KMS-11 (cell line): ENCODE measurements at regions not wholly inside any gene's neighbourhood (a gene's known extent, or its start where the extent isn't known, plus 50 kb on each side); places are given as distances from the start of the nearest gene placed in this dataset.

ENCODE experiments used
- H2AFZ ChIP-seq: fragments of 200-600 bp; sonication (generic); 2 replicates; pipeline ENCODE4 v1.6.1; 2016; ENCODE audit warnings: antibody characterized with exemption, mixed run types, low read depth
- H3K27ac ChIP-seq: fragments of 200-600 bp; sonication (generic); 2 replicates; pipeline ENCODE4 v1.6.1; 2016; ENCODE audit warnings: mild to moderate bottlenecking, mixed run types
- H3K27me3 ChIP-seq: fragments of 200-600 bp; sonication (generic); 2 replicates; pipeline ENCODE4 v1.6.1; 2017; ENCODE audit warnings: mild to moderate bottlenecking, low read depth, mixed run types, moderate library complexity; ENCODE audit not compliant: insufficient read depth
- H3K36me3 ChIP-seq: fragments of 200-600 bp; sonication (generic); 2 replicates; pipeline ENCODE4 v1.6.1; 2017; ENCODE audit warnings: mild to moderate bottlenecking, mixed run types; ENCODE audit not compliant: insufficient read depth
- H3K4me1 ChIP-seq: fragments of 200-600 bp; sonication (generic); 2 replicates; pipeline ENCODE4 v1.6.1; 2016; ENCODE audit warnings: mild to moderate bottlenecking, low read depth, mixed run types; ENCODE audit not compliant: poor library complexity, severe bottlenecking
- H3K4me2 ChIP-seq: fragments of 200-600 bp; sonication (generic); 2 replicates; pipeline ENCODE4 v1.7.0; 2016; ENCODE audit warnings: mild to moderate bottlenecking, mixed run types
- H3K4me3 ChIP-seq: fragments of 200-600 bp; sonication (generic); IDR thresholded peaks from 2 replicates; pipeline ENCODE4 v1.6.1; 2017; ENCODE audit warnings: low read depth, low read length, mixed read lengths; ENCODE audit not compliant: insufficient read depth
- H3K79me2 ChIP-seq: fragments of 200-600 bp; sonication (generic); 2 replicates; pipeline ENCODE4 v1.6.1; 2016; ENCODE audit warnings: low read depth, mixed run types; ENCODE audit not compliant: insufficient read depth
- H3K9ac ChIP-seq: fragments of 200-600 bp; sonication (generic); 2 replicates; pipeline ENCODE4 v1.6.1; 2016; ENCODE audit warnings: mild to moderate bottlenecking, mixed run types
- H4K20me1 ChIP-seq: fragments of 200-600 bp; sonication (generic); 2 replicates; pipeline ENCODE4 v1.6.1; 2016; ENCODE audit warnings: mild to moderate bottlenecking, mixed run types; ENCODE audit not compliant: insufficient read depth
- TF ChIP-seq, protein P1 (sequence below): fragments of 200-600 bp; sonication (generic); conservative IDR thresholded peaks from 2 replicates; pipeline ENCODE4 v1.6.1; 2017; ENCODE audit warnings: low read depth, mild to moderate bottlenecking, antibody characterized with exemption, low read length, moderate library complexity, mixed read lengths

DNA sequence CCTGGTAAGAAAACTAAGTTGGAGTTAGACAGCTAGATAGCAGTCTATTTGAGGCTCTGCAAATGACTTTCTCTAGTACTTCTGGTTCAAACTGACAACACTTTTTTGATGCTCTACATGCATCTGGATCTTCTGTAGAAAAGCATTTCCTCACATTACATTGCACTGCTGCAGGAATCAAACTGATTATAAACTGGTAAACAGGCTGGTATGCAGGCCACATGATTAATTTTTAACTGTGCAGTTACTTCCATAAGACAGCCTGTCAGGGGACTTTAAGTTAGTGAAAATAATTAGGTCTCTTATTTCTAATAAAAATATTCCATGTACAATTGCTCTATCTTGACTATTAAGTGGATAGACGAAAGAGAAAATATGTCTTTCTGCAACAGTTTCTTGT, 550.0 kb upstream of the ALCAM start:
- Histone ChIP-seq H3K4me3 (no peak overlapping the region), H2AFZ (no peak overlapping the region), H3K27ac (no peak overlapping the region), H3K27me3 (no peaks in the 10 kb centered on the region), H3K9ac (no peak overlapping the region), H4K20me1 (no peaks in the 10 kb centered on the region), H3K36me3 (no peaks in the 10 kb centered on the region), H3K4me2 (no peak overlapping the region), H3K79me2 (no peaks in the 10 kb centered on the region), H3K4me1 (no peaks in the 10 kb centered on the region)
- TF ChIP-seq, protein P1, sequence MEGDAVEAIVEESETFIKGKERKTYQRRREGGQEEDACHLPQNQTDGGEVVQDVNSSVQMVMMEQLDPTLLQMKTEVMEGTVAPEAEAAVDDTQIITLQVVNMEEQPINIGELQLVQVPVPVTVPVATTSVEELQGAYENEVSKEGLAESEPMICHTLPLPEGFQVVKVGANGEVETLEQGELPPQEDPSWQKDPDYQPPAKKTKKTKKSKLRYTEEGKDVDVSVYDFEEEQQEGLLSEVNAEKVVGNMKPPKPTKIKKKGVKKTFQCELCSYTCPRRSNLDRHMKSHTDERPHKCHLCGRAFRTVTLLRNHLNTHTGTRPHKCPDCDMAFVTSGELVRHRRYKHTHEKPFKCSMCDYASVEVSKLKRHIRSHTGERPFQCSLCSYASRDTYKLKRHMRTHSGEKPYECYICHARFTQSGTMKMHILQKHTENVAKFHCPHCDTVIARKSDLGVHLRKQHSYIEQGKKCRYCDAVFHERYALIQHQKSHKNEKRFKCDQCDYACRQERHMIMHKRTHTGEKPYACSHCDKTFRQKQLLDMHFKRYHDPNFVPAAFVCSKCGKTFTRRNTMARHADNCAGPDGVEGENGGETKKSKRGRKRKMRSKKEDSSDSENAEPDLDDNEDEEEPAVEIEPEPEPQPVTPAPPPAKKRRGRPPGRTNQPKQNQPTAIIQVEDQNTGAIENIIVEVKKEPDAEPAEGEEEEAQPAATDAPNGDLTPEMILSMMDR: no peak

- TF ChIP-seq, protein P1: no peak
- no peaks in the 10 kb centered on the region for H3K79me2 ChIP-seq
- no peak overlapping the region for H3K4me3 ChIP-seq
- H3K9ac ChIP-seq: no peak overlapping the region
- H3K27ac ChIP-seq: no peak overlapping the region
- no peak overlapping the region for H3K4me2 ChIP-seq
- no peaks in the 10 kb centered on the region for H3K36me3 ChIP-seq
- no peaks in the 10 kb centered on the region for H3K27me3 ChIP-seq
- no peaks in the 10 kb centered on the region for H3K4me1 ChIP-seq
- no peaks in the 10 kb centered on the region for H4K20me1 ChIP-seq
- no peak overlapping the region for H2AFZ ChIP-seq
Measured at GRCh38 chr3:104819333-104819732, 547.4 kb upstream of the ALCAM start.

DNA sequence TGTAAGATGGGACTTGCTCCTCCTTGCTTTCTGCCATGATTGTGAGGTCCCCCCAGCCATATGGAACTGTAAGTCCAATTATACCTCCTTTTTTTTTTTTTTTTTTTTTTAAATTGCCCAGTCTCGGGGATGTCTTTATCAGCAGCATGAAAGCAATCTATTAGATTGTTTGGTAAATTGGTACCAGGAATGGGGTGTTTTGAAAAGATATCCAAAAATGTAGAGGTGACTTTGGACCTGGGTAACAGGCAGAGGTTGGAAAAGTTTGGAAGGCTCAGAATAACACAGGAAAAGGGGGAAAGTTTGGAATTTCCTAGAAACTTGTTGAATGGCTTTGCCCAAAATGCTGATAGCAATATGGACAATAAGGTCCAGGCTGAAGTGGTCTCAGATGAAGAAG, 545.8 kb upstream of the ALCAM start:
- H3K27ac ChIP-seq: no peak overlapping the region
- no peak overlapping the region for H2AFZ ChIP-seq
- no peaks in the 10 kb centered on the region for H3K36me3 ChIP-seq

DNA sequence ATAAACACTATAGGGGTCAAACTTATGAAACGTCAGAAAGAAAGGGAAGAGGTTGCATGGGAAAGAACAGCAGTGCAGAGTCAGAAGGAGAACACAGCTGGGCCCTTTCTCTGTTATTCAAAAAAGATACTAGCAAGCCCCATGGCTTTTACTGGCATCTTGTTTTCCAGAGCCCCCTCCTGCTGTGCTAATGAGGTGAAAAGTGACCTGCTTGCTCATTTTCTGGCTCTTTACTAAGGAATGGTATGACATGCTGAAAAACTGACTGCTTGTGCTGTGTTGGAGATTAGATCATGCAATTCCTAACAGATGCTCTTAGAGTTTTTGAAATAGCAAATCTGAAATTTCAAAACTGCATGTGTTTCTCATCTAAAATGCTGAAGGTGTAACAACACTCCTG, 541.6 kb upstream of the ALCAM start:
- Histone ChIP-seq H3K4me1 (no peaks in the 10 kb centered on the region), H3K27ac (no peak overlapping the region), H2AFZ (no peak overlapping the region), H3K9ac (no peak overlapping the region), H3K4me2 (no peak overlapping the region), H4K20me1 (no peaks in the 10 kb centered on the region), H3K27me3 (no peaks in the 10 kb centered on the region), H3K36me3 (no peaks in the 10 kb centered on the region), H3K79me2 (no peaks in the 10 kb centered on the region), H3K4me3 (no peak overlapping the region)
- TF ChIP-seq, protein P1: no peak

More for the DNA sequence above, 545.8 kb upstream of the ALCAM start:
- H4K20me1 ChIP-seq: no peaks in the 10 kb centered on the region
- no peak overlapping the region for H3K4me2 ChIP-seq
- no peaks in the 10 kb centered on the region for H3K79me2 ChIP-seq
- no peak overlapping the region for H3K9ac ChIP-seq
- no peak overlapping the region for H3K4me3 ChIP-seq
- no peaks in the 10 kb centered on the region for H3K27me3 ChIP-seq
- TF ChIP-seq, protein P1: no peak
- H3K4me1 ChIP-seq: no peaks in the 10 kb centered on the region

GRCh38 chr3:104831071-104831470, 535.6 kb upstream of the ALCAM start:
- no peak overlapping the region for H3K4me2 ChIP-seq
- no peak overlapping the region for H3K27ac ChIP-seq
- H2AFZ ChIP-seq: no peak overlapping the region
- TF ChIP-seq, protein P1: no peak
- no peaks in the 10 kb centered on the region for H3K27me3 ChIP-seq
- H3K4me3 ChIP-seq: no peak overlapping the region
- H3K79me2 ChIP-seq: no peaks in the 10 kb centered on the region
- no peaks in the 10 kb centered on the region for H4K20me1 ChIP-seq
- no peak overlapping the region for H3K9ac ChIP-seq
- no peaks in the 10 kb centered on the region for H3K4me1 ChIP-seq
- H3K36me3 ChIP-seq: no peaks in the 10 kb centered on the region
